ENCODE measurements at regions not wholly inside any gene's neighbourhood (a gene's known extent, or its start where the extent isn't known, plus 50 kb on each side); places are given as distances from the start of the nearest gene placed in this dataset.

GRCh38 chr4:11286533-11286932 is 142.2 kb downstream of the HS3ST1 start:
- ATAC-seq (no peak), DNase-seq (ENCODE audit: low spot score) (no peak)
- H3K4me1 Mint-ChIP-seq: no peaks in the 10 kb centered on the region
- TF ChIP-seq ATF2 (CRISPR knock-in tag; IDR thresholded peaks at IDR 0.05; ENCODE audit: borderline replicate concordance, low read depth) (no peak), RELA (CRISPR knock-in tag; IDR thresholded peaks at IDR 0.05; ENCODE audit: borderline replicate concordance) (no peak), GTF2I (CRISPR knock-in tag; conservative IDR thresholded peaks at IDR 0.05) (no peak), NR3C1 (CRISPR knock-in tag; conservative IDR thresholded peaks at IDR 0.05; ENCODE audit: low read depth) (no peak), ZNF423 (CRISPR knock-in tag; IDR thresholded peaks at IDR 0.05) (no peak), ZNF317 (CRISPR knock-in tag; IDR thresholded peaks at IDR 0.05; ENCODE audit: borderline replicate concordance, low read depth) (no peak), ATF3 (CRISPR knock-in tag; conservative IDR thresholded peaks at IDR 0.05) (no peak), JAZF1 (CRISPR knock-in tag; IDR thresholded peaks at IDR 0.05) (no peak), AFF4 (CRISPR knock-in tag; IDR thresholded peaks at IDR 0.05; ENCODE audit: borderline replicate concordance) (no peak), NFATC4 (CRISPR knock-in tag; IDR thresholded peaks at IDR 0.05) (no peak), CTCF (IDR thresholded peaks at IDR 0.05) (no peak), GABPB1 (CRISPR knock-in tag; IDR thresholded peaks at IDR 0.05) (no peak), ZBTB21 (CRISPR knock-in tag; IDR thresholded peaks at IDR 0.05; ENCODE audit: borderline replicate concordance) (no peak), CDX4 (CRISPR knock-in tag; IDR thresholded peaks at IDR 0.05; ENCODE audit: borderline replicate concordance) (no peak), ATF6 (CRISPR knock-in tag; IDR thresholded peaks at IDR 0.05) (no peak), ZNF121 (CRISPR knock-in tag; IDR thresholded peaks at IDR 0.05) (no peak), ZNF425 (CRISPR knock-in tag; conservative IDR thresholded peaks at IDR 0.05) (no peak), NR2C2 (CRISPR knock-in tag; IDR thresholded peaks at IDR 0.05) (no peak)
- peaks cover 75% of the 10 kb centered on the region for H3K9me3 Mint-ChIP-seq
- ChIA-PET CTCF (no interaction called here), POLR2A (no interaction called here)
- H3K4me3 Mint-ChIP-seq: no peak overlapping the region
- peaks cover 61% of the 10 kb centered on the region for H3K36me3 Mint-ChIP-seq
- no peak overlapping the region for H3K27ac Mint-ChIP-seq
- H3K27me3 Mint-ChIP-seq (ENCODE audit: low read depth): no peaks in the 10 kb centered on the region
